Caco-2 (cell line): ENCODE measurements at regions not wholly inside any gene's neighbourhood (a gene's known extent, or its start where the extent isn't known, plus 50 kb on each side); places are given as distances from the start of the nearest gene placed in this dataset.

Experiments
- BruUV-seq: library from RNA; stranded (reverse); fragments of 400-500 nt; replicated peaks from 2 replicates; lab custom pipeline; 2021; lab: Mats Ljungman, UMichigan
- CTCF ChIA-PET: fragments of 300-600 bp; sonication (Branson Sonifier 250); formaldehyde crosslinking; loops from one replicate; lab custom pipeline; 2022; ENCODE audit warnings: antibody characterized with exemption; lab: Charles Lee
- POLR2A ChIA-PET: fragments of 300-600 bp; sonication (Branson Sonifier 250); formaldehyde crosslinking; loops from one replicate; lab custom pipeline; 2022; ENCODE audit warnings: antibody characterized with exemption; lab: Charles Lee
- DNase-seq, 2 experiments: peaks; one replicate each; pipeline versions ENCODE4 v3.0.0 to v3.0.0-alpha.2; 2020 to 2022
- H3K27me3 ChIP-seq: replicated peaks from 2 replicates; pipeline ENCODE4 v1.6.0; 2011; ENCODE audit warnings: low read length; ENCODE audit not compliant: control insufficient read depth, insufficient read depth
- H3K36me3 ChIP-seq: 2 replicates; pipeline ENCODE4 v1.5.1; 2011; ENCODE audit warnings: low read length; ENCODE audit not compliant: control insufficient read depth, insufficient read depth
- H3K4me1 ChIP-seq: fragments of 250-450 bp; sonication (Bioruptor Pico); 2 replicates; pipeline ENCODE4 v1.5.1; 2020; ENCODE audit warnings: mild to moderate bottlenecking
- H3K4me3 ChIP-seq: 2 replicates; pipeline ENCODE4 v1.5.1; 2011; ENCODE audit warnings: low read depth, mild to moderate bottlenecking, control low read depth, low read length
- H3K9me3 ChIP-seq: fragments of 250-450 bp; sonication (Bioruptor Pico); 2 replicates; pipeline ENCODE4 v1.5.1; 2020; ENCODE audit warnings: mild to moderate bottlenecking, moderate library complexity
- H3K27ac Mint-ChIP-seq: one replicate; pipeline ENCODE4 v1.8.0; 2022; ENCODE audit warnings: mixed read lengths; ENCODE audit not compliant: unreplicated experiment
- H3K27me3 Mint-ChIP-seq: one replicate; pipeline ENCODE4 v1.8.0; 2022; ENCODE audit warnings: mixed read lengths; ENCODE audit not compliant: insufficient read depth, unreplicated experiment
- H3K36me3 Mint-ChIP-seq: one replicate; pipeline ENCODE4 v1.8.0; 2022; ENCODE audit warnings: mild to moderate bottlenecking, mixed read lengths; ENCODE audit not compliant: insufficient read depth, unreplicated experiment
- H3K4me1 Mint-ChIP-seq: one replicate; pipeline ENCODE4 v1.8.0; 2022; ENCODE audit warnings: low read depth, mixed read lengths; ENCODE audit not compliant: unreplicated experiment
- H3K4me3 Mint-ChIP-seq: one replicate; pipeline ENCODE4 v1.8.0; 2022; ENCODE audit warnings: mild to moderate bottlenecking, moderate library complexity, mixed read lengths; ENCODE audit not compliant: unreplicated experiment
- H3K9me3 Mint-ChIP-seq: one replicate; pipeline ENCODE4 v1.8.0; 2022; ENCODE audit warnings: mixed read lengths; ENCODE audit not compliant: unreplicated experiment
- intact Hi-C: fragments of 100-400 bp; cut with micrococcal nuclease; formaldehyde crosslinking; loops from one replicate; pipeline ENCODE4 v1.10.0; 2022; ENCODE audit not compliant: unreplicated experiment
- TF ChIP-seq, protein P1 (sequence below), 2 experiments: fragments of 200-600 bp in 1 of 2; IDR thresholded peaks; 1 replicate in 1 of 2; 2 replicates in 1 of 2; pipeline versions ENCODE4 v1.5.1 to v1.8.0; 2011 to 2022; ENCODE audit warnings: antibody characterized with exemption in 1 of 2, control low read depth in 1 of 2, inconsistent platforms in 1 of 2, low read depth in 1 of 2, low read length in 1 of 2, mild to moderate bottlenecking in 1 of 2, moderate library complexity in 1 of 2; ENCODE audit not compliant: insufficient read depth in 1 of 2, severe bottlenecking in 1 of 2, unreplicated experiment in 1 of 2

DNA sequence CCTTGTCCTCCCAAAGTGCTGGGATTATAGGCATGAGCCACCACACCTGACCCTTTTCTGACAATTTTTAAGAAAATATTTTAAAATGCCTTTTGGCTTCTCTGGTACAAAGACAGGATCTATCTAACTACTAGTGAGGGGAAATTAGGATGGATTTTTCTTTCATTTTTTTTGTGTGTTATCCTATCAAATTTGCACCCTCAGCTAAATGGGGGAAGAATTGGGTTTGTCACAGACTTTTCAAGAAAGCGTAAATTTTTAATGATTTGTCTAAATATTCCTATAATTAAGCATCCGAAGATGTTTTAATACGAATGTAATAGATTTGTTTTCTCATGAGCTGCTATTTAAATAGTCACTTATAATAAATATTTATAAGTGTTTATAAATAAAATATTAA lies 340.0 kb upstream of the ETAA1 start:
- H3K36me3 ChIP-seq: no peaks in the 10 kb centered on the region
- no peaks in the 10 kb centered on the region for H3K27me3 ChIP-seq
- DNase-seq: no peak
- Mint-ChIP-seq H3K4me1 (peaks cover 8% of the 10 kb centered on the region), H3K36me3 (no peaks in the 10 kb centered on the region), H3K27me3 (no peaks in the 10 kb centered on the region), H3K27ac (no peak overlapping the region), H3K4me3 (no peak overlapping the region), H3K9me3 (no peaks in the 10 kb centered on the region)
- ChIA-PET CTCF (no interaction called here), POLR2A (no interaction called here)
- TF ChIP-seq, protein P1, sequence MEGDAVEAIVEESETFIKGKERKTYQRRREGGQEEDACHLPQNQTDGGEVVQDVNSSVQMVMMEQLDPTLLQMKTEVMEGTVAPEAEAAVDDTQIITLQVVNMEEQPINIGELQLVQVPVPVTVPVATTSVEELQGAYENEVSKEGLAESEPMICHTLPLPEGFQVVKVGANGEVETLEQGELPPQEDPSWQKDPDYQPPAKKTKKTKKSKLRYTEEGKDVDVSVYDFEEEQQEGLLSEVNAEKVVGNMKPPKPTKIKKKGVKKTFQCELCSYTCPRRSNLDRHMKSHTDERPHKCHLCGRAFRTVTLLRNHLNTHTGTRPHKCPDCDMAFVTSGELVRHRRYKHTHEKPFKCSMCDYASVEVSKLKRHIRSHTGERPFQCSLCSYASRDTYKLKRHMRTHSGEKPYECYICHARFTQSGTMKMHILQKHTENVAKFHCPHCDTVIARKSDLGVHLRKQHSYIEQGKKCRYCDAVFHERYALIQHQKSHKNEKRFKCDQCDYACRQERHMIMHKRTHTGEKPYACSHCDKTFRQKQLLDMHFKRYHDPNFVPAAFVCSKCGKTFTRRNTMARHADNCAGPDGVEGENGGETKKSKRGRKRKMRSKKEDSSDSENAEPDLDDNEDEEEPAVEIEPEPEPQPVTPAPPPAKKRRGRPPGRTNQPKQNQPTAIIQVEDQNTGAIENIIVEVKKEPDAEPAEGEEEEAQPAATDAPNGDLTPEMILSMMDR (IDR thresholded peaks at IDR 0.05; ENCODE audit: insufficient read depth in 1 of 2, low read depth in 1 of 2, low read length in 1 of 2, severe bottlenecking in 1 of 2, unreplicated experiment in 1 of 2): no peak
- no peaks in the 10 kb centered on the region for H3K9me3 ChIP-seq
- intact Hi-C loops: no loop called here
- H3K4me3 ChIP-seq: no peak overlapping the region
- BruUV-seq: no TSS peak
- H3K4me1 ChIP-seq: peaks cover 9% of the 10 kb centered on the region; the same call in 1 of the 2 replicates

DNA sequence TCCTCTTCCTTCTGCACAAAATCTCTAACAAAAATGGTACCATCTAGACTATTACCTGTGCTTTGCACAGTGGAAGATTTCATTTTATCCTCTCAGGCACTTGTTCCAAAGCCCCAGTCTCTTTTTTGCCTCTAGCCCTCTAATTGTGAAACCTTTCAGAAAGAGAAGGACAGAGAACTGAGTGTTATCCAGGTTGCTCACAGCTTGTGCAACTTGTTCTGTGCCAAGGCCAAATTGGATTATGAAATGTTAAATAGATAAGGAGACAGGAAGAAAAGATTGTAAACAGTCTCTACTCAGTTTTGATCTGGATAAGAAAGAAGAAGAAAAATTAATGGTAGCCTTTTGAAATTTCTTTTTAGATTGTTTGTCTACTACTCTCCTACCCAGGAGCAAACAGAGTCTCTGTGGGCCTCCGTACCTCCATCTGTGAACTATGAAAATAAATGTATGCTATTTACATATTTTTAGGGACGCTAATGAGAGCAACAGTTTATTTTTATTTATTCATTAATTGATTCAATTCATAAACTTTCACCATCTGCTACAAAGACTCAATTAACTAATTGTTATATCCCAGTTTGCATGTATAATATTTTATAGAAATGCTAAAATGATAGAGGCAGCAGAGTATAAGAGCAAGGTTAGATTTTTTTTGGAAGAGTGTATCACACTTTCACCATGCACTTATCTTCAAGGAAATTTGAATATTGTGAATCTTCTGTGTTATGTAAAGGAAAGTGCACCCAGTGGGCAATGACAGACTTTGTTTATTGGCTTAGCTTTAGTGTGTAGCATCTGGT lies 339.0 kb upstream of the ETAA1 start:
- Histone ChIP-seq H3K4me1 (peaks cover 9% of the 10 kb centered on the region; the same call in 1 of the 2 replicates), H3K4me3 (no peak overlapping the region), H3K9me3 (no peaks in the 10 kb centered on the region), H3K27me3 (no peaks in the 10 kb centered on the region), H3K36me3 (no peaks in the 10 kb centered on the region)
- POLR2A ChIA-PET: no interaction called here
- DNase-seq: peak in 1 of 2 experiments; percentile 41
- Mint-ChIP-seq H3K27me3 (no peaks in the 10 kb centered on the region), H3K27ac (no peak overlapping the region), H3K36me3 (no peaks in the 10 kb centered on the region), H3K4me1 (peaks cover 8% of the 10 kb centered on the region), H3K4me3 (no peak overlapping the region), H3K9me3 (no peaks in the 10 kb centered on the region)
- no TSS peak for BruUV-seq
- TF ChIP-seq, protein P1 (IDR thresholded peaks at IDR 0.05; ENCODE audit: insufficient read depth in 1 of 2, low read depth in 1 of 2, low read length in 1 of 2, severe bottlenecking in 1 of 2, unreplicated experiment in 1 of 2): no peak
- CTCF ChIA-PET: no interaction called here
- intact Hi-C loops: no loop called here

DNA sequence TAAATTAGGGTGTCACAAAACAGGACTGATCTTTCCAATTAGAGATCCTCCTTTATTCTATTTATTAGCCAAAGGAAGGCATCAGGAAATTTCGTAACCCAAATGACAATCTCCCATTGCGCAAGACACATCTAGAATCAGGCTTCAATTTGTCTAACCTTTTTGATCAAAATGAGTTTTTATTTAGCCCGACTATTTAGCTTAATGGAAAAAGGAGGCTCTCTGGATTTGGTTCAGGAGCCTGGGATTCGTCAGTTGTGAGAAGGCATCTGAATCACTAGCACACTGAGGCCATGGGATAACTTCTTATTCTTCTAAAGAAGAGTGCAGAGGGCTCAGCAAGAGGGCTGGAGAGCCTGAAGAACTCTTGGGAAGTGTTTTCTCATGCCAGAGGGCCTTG lies 332.1 kb upstream of the ETAA1 start:
- Mint-ChIP-seq H3K27ac (no peak overlapping the region), H3K4me1 (no peaks in the 10 kb centered on the region), H3K36me3 (no peaks in the 10 kb centered on the region), H3K4me3 (no peak overlapping the region), H3K9me3 (no peaks in the 10 kb centered on the region), H3K27me3 (peaks cover 3% of the 10 kb centered on the region)
- Histone ChIP-seq H3K4me3 (no peak overlapping the region), H3K27me3 (no peaks in the 10 kb centered on the region), H3K36me3 (no peaks in the 10 kb centered on the region), H3K9me3 (no peaks in the 10 kb centered on the region), H3K4me1 (no peaks in the 10 kb centered on the region)
- no peak for DNase-seq
- ChIA-PET POLR2A (no interaction called here), CTCF (interaction anchor here (0.7 kb wide), 1 partner anchor 44 kb away, joined by 3 read pairs; no protein-coding TSS in a partner anchor)
- TF ChIP-seq, protein P1 (IDR thresholded peaks at IDR 0.05; ENCODE audit: insufficient read depth in 1 of 2, low read depth in 1 of 2, low read length in 1 of 2, severe bottlenecking in 1 of 2, unreplicated experiment in 1 of 2): no peak
- no TSS peak for BruUV-seq
- intact Hi-C loops: no loop called here
